K562 (cell line): ENCODE measurements at regions not wholly inside any gene's neighbourhood (a gene's known extent, or its start where the extent isn't known, plus 50 kb on each side); places are given as distances from the start of the nearest gene placed in this dataset.

Experiments
- CTCF ChIP-seq, 3 experiments: IDR thresholded peaks in 2 of 3; conservative IDR thresholded peaks in 1 of 3; 2 replicates each; pipeline ENCODE4 v1.5.1; 2011 to 2012; ENCODE audit warnings: low read length in 3 of 3, mild to moderate bottlenecking in 3 of 3, control low read depth in 2 of 3, improper control_type of control experiment in 1 of 3, inconsistent platforms in 1 of 3, low read depth in 1 of 3, mixed read lengths in 1 of 3, moderate library complexity in 1 of 3; ENCODE audit not compliant: insufficient read depth in 2 of 3
- GTF2F1 ChIP-seq: IDR thresholded peaks from 2 replicates; pipeline ENCODE4 v1.6.1; 2011; ENCODE audit warnings: low read depth, low read length, improper control_type of control experiment
- KDM1A ChIP-seq, 2 experiments: fragments of 450-650 bp; IDR thresholded peaks; 2 replicates each; pipeline ENCODE4 v1.6.1; 2016; ENCODE audit warnings: mild to moderate bottlenecking in 2 of 2
- MAX ChIP-seq: sonication (generic); formaldehyde crosslinking; IDR thresholded peaks from 2 replicates; pipeline ENCODE4 v1.9.0; 2022; ENCODE audit warnings: mild to moderate bottlenecking, missing genetic modification reagents
- NR2C2 ChIP-seq, 2 experiments: fragments of 200-800 bp in 1 of 2; sonication (Bioruptor generic) in 1 of 2; sonication (generic) in 1 of 2; formaldehyde crosslinking in 1 of 2; IDR thresholded peaks; 2 replicates each; pipeline versions ENCODE4 v1.6.1 to v1.8.0; 2016 to 2022; ENCODE audit warnings: mild to moderate bottlenecking in 1 of 2, missing compliant biosample characterization in 1 of 2, missing genetic modification characterization in 1 of 2, missing genetic modification reagents in 1 of 2
- POLR2AphosphoS5 ChIP-seq: IDR thresholded peaks from 2 replicates; pipeline ENCODE4 v1.6.1; 2011; ENCODE audit warnings: mild to moderate bottlenecking, low read depth, low read length, moderate library complexity; ENCODE audit not compliant: control insufficient read depth, insufficient read depth
- POLR3A ChIP-seq: IDR thresholded peaks from 2 replicates; pipeline ENCODE4 v1.6.1; 2011; ENCODE audit warnings: borderline replicate concordance, mild to moderate bottlenecking, moderate library complexity; ENCODE audit not compliant: insufficient read length, insufficient read depth; ENCODE audit errors: extremely low read depth
- RBM34 ChIP-seq: fragments of 200-400 bp; formaldehyde crosslinking; IDR thresholded peaks from 2 replicates; pipeline ENCODE4 v1.6.1; 2018; ENCODE audit warnings: low read length, borderline replicate concordance; ENCODE audit not compliant: insufficient read depth
- TAF1 ChIP-seq: IDR thresholded peaks from 2 replicates; pipeline ENCODE4 v1.6.1; 2011; ENCODE audit warnings: mild to moderate bottlenecking, low read length, moderate library complexity; ENCODE audit not compliant: insufficient read depth, control insufficient read depth, severe bottlenecking; ENCODE audit errors: extremely low read depth
- ZFX ChIP-seq: sonication (generic); formaldehyde crosslinking; IDR thresholded peaks from 2 replicates; pipeline ENCODE4 v1.8.0; 2022; ENCODE audit warnings: mild to moderate bottlenecking, missing genetic modification reagents, moderate library complexity
- ZNF253 ChIP-seq: fragments of 250-450 bp; sonication (Bioruptor Pico); conservative IDR thresholded peaks from 2 replicates; pipeline ENCODE4 v1.6.1; 2021; ENCODE audit warnings: mild to moderate bottlenecking

- TF ChIP-seq CTCF (IDR thresholded peaks at IDR 0.05 in 2 of 3, conservative IDR thresholded peaks at IDR 0.05 in 1 of 3; ENCODE audit: insufficient read depth in 2 of 3, low read depth in 1 of 3, low read length in 3 of 3) (no peak), ZFX (CRISPR knock-in tag) (no peak), POLR2AphosphoS5 (no peak), NR2C2 (CRISPR knock-in tag; IDR thresholded peaks at IDR 0.05) (no peak), NR2C2 (tag; IDR thresholded peaks at IDR 0.05) (no peak), GTF2F1 (no peak), ZNF253 (no peak), MAX (CRISPR knock-in tag) (no peak), KDM1A (IDR thresholded peaks at IDR 0.05) (no peak), POLR3A (no peak), RBM34 (no peak), TAF1 (no peak)
Observed at GRCh38 chr18:38575023-38575422, 1009.4 kb upstream of the CELF4 start.
